Activated naive CD4-positive, alpha-beta T cell treated with anti-CD3 and anti-CD28 coated beads, Interleukin-2, amount 50 U/mL, for 24 hours (primary cell): ENCODE measurements at regions not wholly inside any gene's neighbourhood (a gene's known extent, or its start where the extent isn't known, plus 50 kb on each side); places are given as distances from the start of the nearest gene placed in this dataset.
"Not testable (repeated sequence)": the region's sequence is repeated elsewhere in the genome, so short reads cannot be mapped to it uniquely, and the experiment has no call there.

Experiments used
- H3K27ac Mint-ChIP-seq: one replicate; pipeline ENCODE4 v1.8.0; 2021; ENCODE audit warnings: mild to moderate bottlenecking, mixed read lengths
- H3K27me3 Mint-ChIP-seq: one replicate; pipeline ENCODE4 v1.8.0; 2021; ENCODE audit warnings: mixed read lengths
- H3K36me3 Mint-ChIP-seq: one replicate; pipeline ENCODE4 v1.8.0; 2021; ENCODE audit warnings: mixed read lengths
- H3K4me1 Mint-ChIP-seq: one replicate; pipeline ENCODE4 v1.8.0; 2021; ENCODE audit warnings: mixed read lengths
- H3K4me3 Mint-ChIP-seq: one replicate; pipeline ENCODE4 v1.8.0; 2021; ENCODE audit warnings: mild to moderate bottlenecking, mixed read lengths
- H3K9me3 Mint-ChIP-seq: one replicate; pipeline ENCODE4 v1.8.0; 2021; ENCODE audit warnings: mixed read lengths

- Mint-ChIP-seq H3K27me3 (peaks cover 13% of the 10 kb centered on the region), H3K4me3 (no peak overlapping the region), H3K4me1 (no peaks in the 10 kb centered on the region), H3K9me3 (no peaks in the 10 kb centered on the region), H3K27ac (no peak overlapping the region), H3K36me3 (no peaks in the 10 kb centered on the region)
Observed at GRCh38 chr20:54774426-54774825, 299.0 kb downstream of the DOK5 start.

- peaks cover 12% of the 10 kb centered on the region for H3K27me3 Mint-ChIP-seq
- no peak overlapping the region for H3K27ac Mint-ChIP-seq
- no peaks in the 10 kb centered on the region for H3K9me3 Mint-ChIP-seq
- no peaks in the 10 kb centered on the region for H3K4me1 Mint-ChIP-seq
- no peaks in the 10 kb centered on the region for H3K36me3 Mint-ChIP-seq
- no peak overlapping the region for H3K4me3 Mint-ChIP-seq
Observed at GRCh38 chr20:54773643-54774000, 298.2 kb downstream of the DOK5 start.

DNA sequence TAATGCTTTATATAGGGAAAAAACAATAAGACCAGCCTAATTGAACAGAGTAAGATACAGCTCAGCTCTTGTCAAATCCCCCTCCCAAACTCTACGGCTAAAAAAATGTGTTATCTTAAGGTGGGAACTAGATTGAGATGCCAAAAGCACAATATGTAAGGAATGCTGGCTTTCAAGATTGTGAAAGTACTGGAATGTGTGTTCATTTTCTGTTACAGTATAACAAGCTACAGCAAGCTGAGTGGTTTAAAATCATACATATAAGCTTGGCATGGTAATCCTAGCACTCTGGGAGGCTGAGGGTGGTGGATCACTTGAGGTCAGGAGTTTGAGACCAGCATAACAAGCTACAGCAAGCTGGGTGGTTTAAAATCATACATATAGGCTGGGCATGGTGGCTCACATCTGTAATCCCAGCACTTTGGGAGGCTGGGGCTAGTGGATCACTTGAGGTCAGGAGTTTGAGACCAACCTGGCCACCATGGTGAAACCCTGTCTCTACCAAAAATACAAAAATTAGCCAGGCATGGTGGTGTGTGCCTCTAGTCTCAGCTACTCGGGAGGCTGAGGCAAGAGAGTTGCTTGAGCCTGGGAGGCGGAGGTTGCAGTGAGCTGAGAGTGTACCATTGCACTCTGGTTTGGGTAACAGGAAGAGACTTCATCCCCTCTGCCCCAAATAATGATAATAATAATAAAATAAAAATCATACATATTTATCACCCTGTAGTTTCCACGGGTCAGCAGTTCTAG, 297.7 kb downstream of the DOK5 start:
- Mint-ChIP-seq H3K4me1 (no peaks in the 10 kb centered on the region), H3K9me3 (no peaks in the 10 kb centered on the region), H3K4me3 (no peak overlapping the region), H3K27me3 (peaks cover 13% of the 10 kb centered on the region), H3K36me3 (no peaks in the 10 kb centered on the region), H3K27ac (no peak overlapping the region)

GRCh38 chr20:54766483-54766882, 291.1 kb downstream of the DOK5 start:
- Mint-ChIP-seq H3K27me3 (peaks cover 2% of the 10 kb centered on the region), H3K27ac (no peak overlapping the region), H3K36me3 (no peaks in the 10 kb centered on the region), H3K4me1 (no peaks in the 10 kb centered on the region), H3K4me3 (no peak overlapping the region), H3K9me3 (no peaks in the 10 kb centered on the region)

DNA sequence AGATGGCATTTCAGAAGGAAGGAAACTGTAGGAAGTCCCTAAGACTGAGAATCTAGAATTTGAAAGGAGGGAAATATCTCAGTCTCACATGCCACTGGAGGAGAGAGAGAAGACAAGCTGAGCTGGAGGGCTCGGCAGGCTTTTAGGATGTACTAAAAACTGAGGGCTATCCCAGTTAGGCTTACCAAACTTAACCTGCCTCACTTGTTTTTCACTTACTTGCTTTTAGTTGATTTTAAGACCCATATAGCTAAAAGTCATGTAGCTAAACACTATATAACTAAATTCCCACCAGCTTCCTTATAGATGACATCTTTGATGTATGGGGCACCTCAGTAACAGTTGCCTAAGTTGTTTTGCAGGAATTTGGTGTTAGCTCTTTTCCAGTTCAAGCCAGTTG, 288.0 kb downstream of the DOK5 start:
- Mint-ChIP-seq H3K27me3 (peaks cover 2% of the 10 kb centered on the region), H3K9me3 (peaks cover 18% of the 10 kb centered on the region), H3K4me1 (no peaks in the 10 kb centered on the region), H3K27ac (no peak overlapping the region), H3K36me3 (no peaks in the 10 kb centered on the region), H3K4me3 (no peak overlapping the region)

- Mint-ChIP-seq H3K9me3 (peaks cover 29% of the 10 kb centered on the region), H3K4me1 (no peaks in the 10 kb centered on the region), H3K27ac (no peak overlapping the region), H3K4me3 (no peak overlapping the region), H3K27me3 (no peaks in the 10 kb centered on the region), H3K36me3 (no peaks in the 10 kb centered on the region)
Observed at GRCh38 chr20:54759589-54759988, 284.2 kb downstream of the DOK5 start.

DNA sequence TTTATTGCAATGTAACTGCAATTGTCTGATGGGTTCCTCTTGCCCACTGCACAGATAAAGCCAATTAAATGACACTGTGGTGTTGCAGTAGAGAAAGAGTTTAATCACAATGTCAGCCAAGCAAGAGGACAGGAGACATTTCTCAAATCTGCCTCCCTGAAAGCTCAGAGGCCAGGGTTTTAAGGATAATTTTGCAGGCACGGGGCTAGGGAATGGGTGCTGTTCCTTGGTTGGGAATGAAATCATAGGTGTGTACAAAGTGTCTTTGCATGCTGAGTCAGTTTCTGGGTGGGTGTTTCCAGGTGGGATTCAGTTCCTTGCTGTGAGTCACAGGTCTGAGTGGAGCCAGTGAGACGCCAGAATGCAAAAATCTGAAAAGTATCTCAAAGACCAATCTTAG, 271.4 kb downstream of the DOK5 start:
- Mint-ChIP-seq H3K4me1 (no peaks in the 10 kb centered on the region), H3K27me3 (peaks cover 6% of the 10 kb centered on the region), H3K9me3 (peaks cover 9% of the 10 kb centered on the region), H3K27ac (no peak overlapping the region), H3K36me3 (no peaks in the 10 kb centered on the region), H3K4me3 (no peak overlapping the region)

- peaks cover 7% of the 10 kb centered on the region for H3K27me3 Mint-ChIP-seq
- H3K4me3 Mint-ChIP-seq = no peak overlapping the region
- H3K27ac Mint-ChIP-seq = no peak overlapping the region
- H3K4me1 Mint-ChIP-seq = no peaks in the 10 kb centered on the region
- H3K36me3 Mint-ChIP-seq = no peaks in the 10 kb centered on the region
- peaks cover 9% of the 10 kb centered on the region for H3K9me3 Mint-ChIP-seq
Observed at GRCh38 chr20:54745780-54746179, 270.4 kb downstream of the DOK5 start.

DNA sequence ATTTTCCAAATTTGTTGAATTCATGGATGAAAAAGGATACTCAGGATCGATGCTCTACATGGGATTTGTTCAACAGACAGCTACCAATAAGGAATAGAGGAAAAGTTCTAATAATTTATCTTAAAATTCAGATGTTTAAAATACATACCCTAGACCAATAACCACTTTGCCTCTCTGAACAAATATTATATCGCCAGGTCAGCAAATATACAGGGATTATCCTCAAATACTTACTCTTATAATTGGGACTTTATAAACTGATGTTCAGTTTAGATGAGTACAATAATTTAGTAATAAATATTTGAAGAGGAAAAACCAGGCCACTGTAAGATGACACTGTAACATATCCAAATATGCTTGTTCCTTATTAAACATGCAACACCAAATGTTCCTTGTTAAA, 268.7 kb downstream of the DOK5 start:
- no peaks in the 10 kb centered on the region for H3K4me1 Mint-ChIP-seq
- peaks cover 9% of the 10 kb centered on the region for H3K9me3 Mint-ChIP-seq
- H3K27me3 Mint-ChIP-seq = peaks cover 5% of the 10 kb centered on the region
- H3K36me3 Mint-ChIP-seq = no peaks in the 10 kb centered on the region
- H3K27ac Mint-ChIP-seq = no peak overlapping the region
- no peak overlapping the region for H3K4me3 Mint-ChIP-seq

- Mint-ChIP-seq H3K27ac (no peak overlapping the region), H3K36me3 (no peaks in the 10 kb centered on the region), H3K4me3 (no peak overlapping the region), H3K9me3 (peaks cover 9% of the 10 kb centered on the region), H3K27me3 (peaks cover 5% of the 10 kb centered on the region), H3K4me1 (no peaks in the 10 kb centered on the region)
Observed at GRCh38 chr20:54742193-54742592, 266.8 kb downstream of the DOK5 start.

GRCh38 chr20:54736421-54736820, 261.0 kb downstream of the DOK5 start:
- Mint-ChIP-seq H3K27me3 (peaks cover 3% of the 10 kb centered on the region), H3K4me3 (no peak overlapping the region), H3K27ac (no peak overlapping the region), H3K36me3 (no peaks in the 10 kb centered on the region), H3K9me3 (no peaks in the 10 kb centered on the region), H3K4me1 (no peaks in the 10 kb centered on the region)

GRCh38 chr20:54733687-54734086, 258.3 kb downstream of the DOK5 start:
- Mint-ChIP-seq H3K36me3 (no peaks in the 10 kb centered on the region), H3K27ac (no peak overlapping the region), H3K4me3 (no peak overlapping the region), H3K27me3 (peaks cover 2% of the 10 kb centered on the region), H3K9me3 (no peaks in the 10 kb centered on the region), H3K4me1 (no peaks in the 10 kb centered on the region)

DNA sequence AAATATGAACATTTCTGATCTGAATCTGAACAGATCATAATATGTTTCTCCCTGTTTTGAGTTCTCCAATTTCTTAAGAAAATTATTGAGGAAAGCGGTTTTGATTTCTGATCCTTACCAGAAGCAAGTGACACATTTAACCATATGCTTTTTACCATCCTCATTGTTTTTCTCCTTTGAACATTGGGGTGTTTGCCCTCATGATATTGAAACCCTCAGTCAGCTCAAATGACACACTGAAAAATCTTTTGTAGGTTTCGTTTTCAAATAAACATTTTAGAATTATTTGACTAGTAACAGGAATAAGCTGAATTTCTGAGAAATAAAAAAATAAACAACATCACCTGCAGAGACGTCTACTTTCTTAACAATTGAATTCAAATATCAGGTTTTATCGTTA, 252.1 kb downstream of the DOK5 start:
- Mint-ChIP-seq H3K36me3 (no peaks in the 10 kb centered on the region), H3K27ac (no peak overlapping the region), H3K27me3 (peaks cover 5% of the 10 kb centered on the region), H3K9me3 (peaks cover 4% of the 10 kb centered on the region), H3K4me3 (no peak overlapping the region), H3K4me1 (no peaks in the 10 kb centered on the region)

- Mint-ChIP-seq H3K4me3 (no peak overlapping the region), H3K27ac (no peak overlapping the region), H3K36me3 (no peaks in the 10 kb centered on the region), H3K27me3 (peaks cover 5% of the 10 kb centered on the region), H3K4me1 (no peaks in the 10 kb centered on the region), H3K9me3 (peaks cover 4% of the 10 kb centered on the region)
Observed at GRCh38 chr20:54726687-54727300, 251.4 kb downstream of the DOK5 start.

GRCh38 chr20:54725266-54725665, 249.9 kb downstream of the DOK5 start:
- H3K4me3 Mint-ChIP-seq, H3K27me3 Mint-ChIP-seq, H3K9me3 Mint-ChIP-seq, H3K27ac Mint-ChIP-seq, H3K36me3 Mint-ChIP-seq, H3K4me1 Mint-ChIP-seq: not testable (repeated sequence)

- no peaks in the 10 kb centered on the region for H3K4me1 Mint-ChIP-seq
- H3K27ac Mint-ChIP-seq = no peak overlapping the region
- peaks cover 4% of the 10 kb centered on the region for H3K9me3 Mint-ChIP-seq
- no peak overlapping the region for H3K4me3 Mint-ChIP-seq
- H3K36me3 Mint-ChIP-seq = no peaks in the 10 kb centered on the region
- peaks cover 2% of the 10 kb centered on the region for H3K27me3 Mint-ChIP-seq
Observed at GRCh38 chr20:54723723-54724122, 248.3 kb downstream of the DOK5 start.

GRCh38 chr20:54717983-54718382, 242.6 kb downstream of the DOK5 start:
- Mint-ChIP-seq H3K27me3 (peaks cover 7% of the 10 kb centered on the region), H3K36me3 (no peaks in the 10 kb centered on the region), H3K4me3 (no peak overlapping the region), H3K9me3 (no peaks in the 10 kb centered on the region), H3K4me1 (no peaks in the 10 kb centered on the region), H3K27ac (no peak overlapping the region)
